Thyroid gland (tissue), 4 donors: ENCODE measurements at regions not wholly inside any gene's neighbourhood (a gene's known extent, or its start where the extent isn't known, plus 50 kb on each side); places are given as distances from the start of the nearest gene placed in this dataset.

Source experiments
- POLR2A ChIP-seq, 2 donors: fragments of 450-650 bp; IDR thresholded peaks; one replicate each; pipeline ENCODE4 v1.6.1; 2017; ENCODE audit warnings: antibody characterized with exemption in 2 of 2, mild to moderate bottlenecking in 2 of 2, moderate library complexity in 1 of 2
- TF ChIP-seq, protein P1 (sequence below), 6 experiments: fragments of 200-600 bp in 3 of 6; fragments of 450-650 bp in 3 of 6; sonication (generic) in 3 of 6; IDR thresholded peaks; one replicate each; pipeline ENCODE4 v1.5.1; 2016 to 2019; ENCODE audit warnings: antibody characterized with exemption in 6 of 6, mild to moderate bottlenecking in 2 of 6, inconsistent platforms in 1 of 6, moderate library complexity in 1 of 6

GRCh38 chr9:26477963-26478362 lies 414.6 kb downstream of the CAAP1 start:
- TF ChIP-seq, protein P1, sequence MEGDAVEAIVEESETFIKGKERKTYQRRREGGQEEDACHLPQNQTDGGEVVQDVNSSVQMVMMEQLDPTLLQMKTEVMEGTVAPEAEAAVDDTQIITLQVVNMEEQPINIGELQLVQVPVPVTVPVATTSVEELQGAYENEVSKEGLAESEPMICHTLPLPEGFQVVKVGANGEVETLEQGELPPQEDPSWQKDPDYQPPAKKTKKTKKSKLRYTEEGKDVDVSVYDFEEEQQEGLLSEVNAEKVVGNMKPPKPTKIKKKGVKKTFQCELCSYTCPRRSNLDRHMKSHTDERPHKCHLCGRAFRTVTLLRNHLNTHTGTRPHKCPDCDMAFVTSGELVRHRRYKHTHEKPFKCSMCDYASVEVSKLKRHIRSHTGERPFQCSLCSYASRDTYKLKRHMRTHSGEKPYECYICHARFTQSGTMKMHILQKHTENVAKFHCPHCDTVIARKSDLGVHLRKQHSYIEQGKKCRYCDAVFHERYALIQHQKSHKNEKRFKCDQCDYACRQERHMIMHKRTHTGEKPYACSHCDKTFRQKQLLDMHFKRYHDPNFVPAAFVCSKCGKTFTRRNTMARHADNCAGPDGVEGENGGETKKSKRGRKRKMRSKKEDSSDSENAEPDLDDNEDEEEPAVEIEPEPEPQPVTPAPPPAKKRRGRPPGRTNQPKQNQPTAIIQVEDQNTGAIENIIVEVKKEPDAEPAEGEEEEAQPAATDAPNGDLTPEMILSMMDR (IDR thresholded peaks at IDR 0.05), result no peak
- no peak for TF ChIP-seq POLR2A (IDR thresholded peaks at IDR 0.05)
